Stimulated activated CD4-positive, alpha-beta T cell treated with anti-CD3 and anti-CD28 coated beads, Interleukin-2, amount 100 ng/mL, for 48 hours (primary cell): ENCODE measurements at regions not wholly inside any gene's neighbourhood (a gene's known extent, or its start where the extent isn't known, plus 50 kb on each side); places are given as distances from the start of the nearest gene placed in this dataset.
"Not testable (repeated sequence)": the region's sequence is repeated elsewhere in the genome, so short reads cannot be mapped to it uniquely, and the experiment has no call there.

Experiments
- DNase-seq, 2 donors: peaks; one replicate each; pipeline ENCODE4 v3.0.0-alpha.2; 2020

DNA sequence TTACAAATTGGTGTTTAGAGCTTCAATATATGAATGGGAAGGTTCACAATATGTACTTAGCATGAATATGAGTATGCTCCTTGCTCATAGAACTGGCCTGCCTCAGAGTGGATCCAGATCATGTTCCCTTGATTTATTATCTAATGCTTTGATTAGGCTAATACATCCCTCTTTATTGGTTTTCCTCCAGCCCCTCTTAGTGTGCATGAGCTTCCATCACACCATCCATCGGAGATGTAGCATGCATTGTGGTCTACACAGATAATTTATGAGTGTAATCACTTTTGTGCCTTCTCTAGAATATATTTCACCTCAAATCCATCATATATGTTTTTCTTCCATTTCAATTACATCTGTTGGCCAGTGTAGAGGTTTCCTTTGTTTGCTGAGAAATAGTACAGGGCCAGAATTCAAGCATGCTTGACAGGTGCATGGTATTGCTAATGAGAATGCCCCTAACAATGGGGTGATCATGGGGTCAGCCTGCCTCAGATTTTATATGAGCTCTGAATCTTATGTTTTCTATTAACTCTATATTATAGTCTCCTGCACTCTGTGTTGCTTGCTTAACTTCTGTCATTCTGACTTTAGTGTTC, 786.4 kb upstream of the ARPP21 start:
- no peak for DNase-seq

DNA sequence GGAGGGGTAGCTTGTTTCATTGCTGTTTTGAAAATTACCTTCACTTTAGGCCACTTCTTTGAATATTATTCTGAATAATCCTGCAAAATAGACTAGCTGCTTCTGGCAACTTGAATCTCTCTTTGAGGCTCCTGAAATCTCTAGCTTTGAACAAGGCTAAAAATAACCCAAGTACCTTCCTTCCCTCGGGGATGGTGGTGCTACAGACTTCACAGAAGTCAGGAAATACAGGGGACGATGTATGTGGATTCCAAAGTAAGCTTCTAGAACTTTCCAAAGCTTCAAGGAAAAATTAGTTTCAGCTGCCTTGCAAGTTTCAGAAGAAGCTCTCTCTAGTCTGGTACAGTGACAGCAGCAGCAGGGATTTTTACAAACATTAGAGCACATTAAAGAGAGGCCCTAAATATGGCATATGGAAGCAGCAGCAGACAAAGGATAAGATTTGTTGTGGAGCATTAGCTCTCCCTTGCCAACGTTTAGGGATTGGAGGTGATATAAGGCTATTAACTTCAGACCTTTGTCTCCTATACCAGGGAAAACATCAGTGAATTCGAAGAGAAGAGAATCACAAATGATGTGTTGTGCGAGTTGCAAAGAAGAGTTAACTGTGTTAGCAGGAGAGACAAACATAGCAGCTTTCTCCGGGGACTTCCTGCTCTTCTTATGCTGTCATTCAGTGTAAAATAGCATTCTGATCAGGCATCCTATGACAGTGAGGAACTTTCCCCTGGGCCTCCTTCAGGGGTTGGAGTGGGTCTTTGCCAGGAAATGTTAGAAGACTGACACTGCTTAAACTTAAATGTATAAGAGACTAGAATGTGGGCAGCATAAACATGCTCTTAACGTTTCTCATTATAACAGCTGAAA, 783.0 kb upstream of the ARPP21 start:
- no peak for DNase-seq

DNA sequence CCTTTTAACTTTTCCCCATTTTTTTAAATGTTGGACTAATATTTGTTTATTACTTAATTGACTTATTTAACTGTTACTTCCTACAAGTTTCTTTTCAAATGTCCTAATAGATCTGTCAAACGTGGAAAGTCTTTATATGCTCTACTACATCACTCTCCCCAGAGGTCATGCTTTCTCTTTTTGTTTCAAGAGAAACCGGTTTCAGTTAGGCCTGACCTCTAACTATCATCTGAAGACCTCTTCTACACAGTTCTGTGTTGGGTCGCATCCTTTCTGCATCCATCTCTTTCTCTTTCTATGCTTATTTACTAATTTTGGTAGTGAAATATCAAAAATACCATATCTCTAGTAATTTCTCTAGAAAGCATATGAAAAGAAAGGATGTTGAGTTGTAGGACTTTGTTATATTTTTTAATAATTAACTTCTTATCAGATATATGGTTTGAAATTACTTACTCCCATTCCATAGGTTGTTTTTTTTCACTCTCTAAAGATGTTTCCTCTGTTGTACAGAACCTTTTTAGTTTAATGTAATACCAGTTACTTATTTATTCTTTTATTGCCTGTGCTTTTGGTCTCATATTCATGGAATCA, 781.2 kb upstream of the ARPP21 start:
- DNase-seq = no peak

DNA sequence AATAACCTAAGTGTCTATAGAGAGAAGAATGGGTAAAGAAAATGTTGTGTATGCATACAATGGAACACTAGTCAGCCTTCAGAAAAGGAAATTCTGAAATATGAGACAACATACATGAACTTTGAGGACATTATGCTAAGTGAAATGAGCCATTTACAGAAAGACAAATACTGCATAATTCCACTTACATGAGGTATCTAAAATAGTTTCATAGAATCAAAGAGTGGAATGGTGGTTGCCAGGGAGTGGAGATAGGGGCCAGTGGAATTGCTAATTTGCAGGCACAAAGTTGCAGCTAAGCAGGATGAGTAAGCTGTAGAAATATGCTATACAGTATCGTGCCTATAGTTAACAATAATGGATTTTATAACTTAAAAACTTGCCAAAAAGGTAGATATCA, 779.6 kb upstream of the ARPP21 start:
- no peak for DNase-seq

DNA sequence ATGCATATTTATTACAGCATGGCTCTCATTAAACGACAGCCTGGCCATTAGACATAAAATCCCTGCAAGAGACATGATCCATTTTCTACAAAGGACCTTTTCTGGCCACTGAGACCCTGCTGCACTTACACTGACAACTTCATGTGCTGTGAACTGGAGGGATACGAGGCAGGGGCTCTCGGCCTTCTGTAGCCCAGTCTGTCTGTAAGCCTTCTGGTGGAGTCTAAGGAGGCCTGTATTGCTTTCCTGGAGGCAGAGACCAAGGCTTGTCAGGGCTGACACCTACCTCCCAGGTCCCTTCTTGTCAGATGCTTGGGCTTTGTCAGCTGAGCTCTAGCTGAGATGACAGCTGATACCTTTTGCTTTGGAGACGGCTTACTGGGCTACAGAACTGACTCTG, 776.9 kb upstream of the ARPP21 start:
- no peak for DNase-seq

DNA sequence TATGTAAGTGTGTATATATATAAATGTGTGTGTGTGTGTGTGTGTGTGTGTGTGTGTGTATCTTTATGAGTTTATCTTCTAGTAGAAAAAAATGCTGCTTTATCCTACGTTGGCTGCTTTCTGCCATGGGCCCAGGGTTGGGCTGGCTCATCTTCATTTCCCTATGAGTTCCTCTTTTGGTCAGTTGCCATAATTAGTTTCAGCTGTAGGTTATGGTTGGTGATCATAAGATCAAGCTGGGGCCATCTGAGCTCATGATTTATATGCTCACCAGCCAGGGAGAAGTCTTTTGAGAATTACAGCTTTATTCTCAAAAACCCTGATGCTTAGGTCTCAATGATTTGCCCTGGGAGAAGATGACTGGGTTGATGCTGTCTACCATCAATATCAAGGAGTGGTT, 775.8 kb upstream of the ARPP21 start:
- no peak for DNase-seq

DNA sequence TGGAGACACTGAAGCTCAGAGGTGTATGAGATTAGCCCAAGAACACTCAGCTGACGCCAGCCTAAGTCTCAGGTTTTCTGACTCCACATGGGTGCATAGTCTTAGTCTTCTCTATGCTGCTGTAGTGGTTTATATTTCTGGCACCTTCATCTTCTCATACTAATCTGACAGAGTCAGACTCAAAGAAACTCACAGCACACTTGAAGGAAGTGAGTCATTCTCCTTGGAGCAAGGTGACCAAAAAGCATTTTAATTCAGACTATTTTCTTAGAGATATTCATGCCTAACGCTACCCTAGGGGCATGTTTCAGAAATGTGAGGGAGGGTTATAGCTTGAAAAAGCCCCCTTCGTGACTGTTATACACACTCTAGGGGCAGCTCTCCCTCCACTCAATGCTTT, 775.3 kb upstream of the ARPP21 start:
- no peak for DNase-seq

DNA sequence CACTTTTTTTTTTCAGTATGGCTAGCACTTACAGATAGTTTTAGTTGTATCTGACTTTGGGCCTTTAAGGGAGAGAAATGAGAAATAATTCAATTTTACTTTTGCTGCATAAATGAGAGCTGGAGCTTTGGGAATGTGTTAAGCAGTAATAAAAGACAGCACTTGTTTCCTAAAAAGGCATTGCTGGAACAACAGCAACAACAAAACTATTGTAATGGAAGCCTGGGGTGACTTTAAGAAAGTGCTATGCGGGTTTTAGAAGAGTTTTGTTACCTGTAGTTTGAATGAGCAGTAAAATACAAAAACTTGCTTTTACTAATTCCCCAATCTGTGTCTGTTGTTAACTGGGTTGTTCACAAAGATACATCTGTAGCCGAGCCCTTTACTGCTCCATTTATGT, 774.0 kb upstream of the ARPP21 start:
- DNase-seq = no peak

DNA sequence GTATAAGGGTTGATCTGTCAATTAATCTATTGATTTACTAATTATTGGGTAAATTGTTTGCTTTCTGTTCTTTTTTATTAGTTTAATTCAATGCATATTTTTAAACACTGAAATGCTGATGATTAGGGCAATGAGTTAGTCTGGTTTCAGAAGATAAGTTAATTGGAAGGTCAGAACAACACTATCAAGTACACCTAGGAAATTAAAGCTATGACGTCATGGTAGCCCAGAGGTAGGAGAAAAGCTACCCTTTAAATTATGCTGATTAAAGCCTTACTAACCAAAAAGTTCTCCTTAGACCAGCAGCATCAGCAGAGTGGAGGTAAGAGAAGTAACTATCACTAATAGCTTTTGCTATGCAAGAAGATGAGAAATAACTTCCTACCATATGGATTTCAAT, 770.4 kb upstream of the ARPP21 start:
- no peak for DNase-seq

DNA sequence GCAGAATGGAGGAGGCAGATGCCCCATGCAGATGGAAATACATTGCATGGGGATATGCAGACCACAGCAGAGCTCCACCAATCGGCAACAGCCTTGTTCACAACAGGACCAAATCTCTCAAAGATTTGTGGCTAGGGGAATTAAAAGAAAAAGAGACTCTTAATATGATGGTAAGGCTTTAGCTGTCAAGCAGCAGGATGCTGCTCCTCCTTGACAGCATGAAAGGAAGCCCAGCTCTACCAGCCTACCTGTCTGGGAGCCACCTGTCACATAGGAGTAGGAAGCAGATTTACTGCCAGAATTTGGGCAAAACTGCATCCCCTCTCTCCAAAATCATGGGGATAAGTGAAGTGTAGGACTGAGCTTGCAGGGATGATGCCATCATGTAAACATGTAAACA, 769.6 kb upstream of the ARPP21 start:
- no peak for DNase-seq

DNA sequence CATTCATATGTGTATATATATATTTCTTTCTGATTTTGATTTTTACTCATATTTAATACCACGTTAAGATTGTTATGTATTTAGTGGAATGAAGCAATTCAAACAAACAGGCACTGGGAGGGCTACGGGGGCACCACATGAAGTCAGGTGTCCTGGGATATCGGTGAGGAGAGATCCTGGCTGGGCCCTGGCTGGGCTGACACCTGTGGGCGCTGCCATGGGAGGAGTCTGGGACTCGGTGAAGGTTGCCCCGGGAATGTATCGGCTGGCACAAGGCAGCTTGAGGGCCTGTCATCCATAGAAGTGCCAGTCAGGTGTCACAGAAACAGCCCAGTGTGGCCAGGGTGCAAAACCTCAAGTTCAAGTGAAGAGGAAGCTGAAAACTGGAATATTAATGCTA, 766.9 kb upstream of the ARPP21 start:
- no peak for DNase-seq

DNA sequence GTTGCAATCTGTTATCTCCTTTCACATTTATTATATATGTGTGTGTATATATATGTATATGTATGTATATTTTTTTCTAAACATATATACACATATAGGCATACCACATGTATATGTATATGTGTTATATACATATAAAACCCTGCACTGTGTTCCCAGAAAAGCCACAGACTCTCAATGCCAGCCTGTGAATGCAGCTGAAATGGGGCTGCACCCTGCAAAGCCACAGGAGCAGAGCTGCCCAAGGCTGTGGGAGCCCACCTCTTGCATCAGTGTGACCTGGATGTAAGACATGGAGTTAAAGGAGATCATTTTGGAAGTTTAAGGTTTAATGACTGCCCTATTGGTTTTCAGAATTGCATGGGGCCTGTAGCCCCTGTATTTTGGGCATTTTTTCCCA, 762.3 kb upstream of the ARPP21 start:
- DNase-seq = no peak

DNA sequence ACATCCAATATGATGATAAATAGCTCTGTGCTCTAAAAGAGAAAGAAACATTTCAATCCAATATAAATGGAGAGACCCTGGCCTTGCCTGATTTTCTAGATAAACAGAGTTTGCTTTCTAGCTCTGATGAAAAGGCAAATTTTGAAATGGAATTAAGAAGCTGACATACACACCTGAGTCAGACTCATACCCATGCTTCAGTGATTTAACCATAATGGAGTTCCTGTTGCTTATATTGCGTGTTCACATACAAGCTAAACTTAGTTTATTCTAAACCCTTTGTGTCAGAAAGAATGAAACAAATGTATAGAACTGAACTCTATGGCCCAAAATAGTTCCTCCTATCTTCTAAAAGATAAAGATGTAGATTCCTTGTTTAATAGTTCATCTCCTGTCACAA, 760.8 kb upstream of the ARPP21 start:
- DNase-seq = no peak

DNA sequence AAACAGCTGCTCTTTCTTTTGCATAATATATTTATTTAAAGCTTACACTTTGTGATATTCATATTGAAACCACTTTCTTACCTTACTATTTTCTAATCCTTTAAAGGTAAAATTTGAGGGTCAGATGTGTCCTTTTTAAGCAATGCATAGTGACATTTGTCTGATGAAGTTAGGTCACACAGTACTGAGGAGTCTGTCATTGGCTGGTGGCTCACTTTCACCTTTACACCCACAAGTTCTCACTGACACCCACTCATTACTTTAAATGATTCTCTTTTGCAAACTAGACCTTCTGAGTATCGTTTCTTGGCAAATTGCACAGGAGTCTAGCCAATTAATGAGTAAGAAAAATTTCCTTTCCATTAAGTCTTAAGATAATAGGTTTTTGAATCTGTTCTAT, 758.3 kb upstream of the ARPP21 start:
- DNase-seq = no peak

DNA sequence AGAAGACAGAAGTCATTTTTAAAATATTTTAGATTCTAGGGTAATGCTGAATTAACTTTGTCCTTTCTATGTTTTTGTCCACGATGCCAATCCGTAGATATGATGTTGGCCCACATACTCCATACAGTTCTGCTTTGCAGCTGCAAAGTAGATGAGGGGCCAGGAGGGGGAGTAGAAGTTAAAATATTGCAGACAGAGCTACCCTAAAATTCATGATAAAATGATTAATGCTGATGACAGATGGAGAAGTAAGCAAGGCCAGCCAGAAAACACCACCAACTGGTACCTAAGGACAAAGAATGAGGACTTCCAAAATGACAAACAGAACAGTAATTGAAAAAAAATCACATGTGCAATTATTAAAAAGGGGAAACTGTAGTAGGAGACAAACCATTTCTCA, 756.6 kb upstream of the ARPP21 start:
- no peak for DNase-seq

DNA sequence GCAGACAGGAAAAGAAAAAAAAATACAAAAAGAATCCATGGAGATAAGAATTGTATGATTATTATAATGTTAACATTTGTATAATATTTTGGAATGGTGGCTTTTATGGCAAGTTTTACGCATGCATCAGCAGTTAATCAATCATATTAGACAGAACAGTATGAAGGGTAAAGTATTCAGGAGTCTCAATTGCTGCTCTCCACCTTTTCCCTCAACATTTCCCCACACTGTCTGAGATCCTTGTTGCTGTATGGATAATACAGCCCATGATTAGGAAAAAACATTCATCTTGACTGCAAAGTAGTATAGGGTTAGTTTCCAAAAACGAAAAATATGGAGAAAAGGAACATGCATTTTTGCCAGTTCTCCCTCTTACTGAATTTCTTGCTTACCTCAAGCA, 755.3 kb upstream of the ARPP21 start:
- DNase-seq = no peak

DNA sequence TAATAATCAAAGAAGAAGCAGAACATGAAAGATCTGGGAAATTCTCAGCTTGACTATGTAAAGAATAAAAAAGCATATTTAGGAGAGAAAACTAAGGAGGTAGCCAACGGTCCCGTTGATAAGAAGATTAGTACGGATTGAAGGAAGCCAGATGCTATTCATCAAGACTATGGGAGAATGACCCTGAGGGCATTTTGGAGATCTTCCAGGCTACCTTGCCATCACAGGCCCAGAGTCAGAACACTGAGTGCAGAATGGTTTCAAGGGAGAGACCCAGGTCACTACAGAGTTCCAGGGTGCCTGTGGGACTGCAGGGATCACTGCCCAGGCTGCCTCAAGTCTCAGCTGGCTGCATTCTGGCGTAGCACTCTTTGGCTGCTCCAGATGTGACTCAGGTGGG, 752.9 kb upstream of the ARPP21 start:
- no peak for DNase-seq

DNA sequence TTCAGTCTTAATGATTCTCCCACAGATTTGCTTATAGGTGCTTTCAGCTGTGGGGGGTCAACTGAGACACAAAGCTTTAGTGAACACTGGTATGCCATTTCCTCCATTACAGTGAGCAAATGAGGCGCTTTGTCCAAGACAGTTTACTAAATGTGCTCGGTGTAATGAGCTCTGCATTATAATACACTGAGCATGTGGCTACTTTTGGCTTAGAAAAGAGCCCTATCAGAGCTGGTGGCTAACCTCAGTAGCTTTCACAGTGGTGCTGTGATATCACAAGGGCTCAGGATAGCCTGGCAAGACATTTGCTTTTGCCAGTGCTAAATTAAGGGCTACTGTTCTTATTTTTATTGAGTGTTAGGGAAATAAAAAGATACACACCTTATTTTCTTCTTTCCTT, 749.7 kb upstream of the ARPP21 start:
- DNase-seq = no peak

DNA sequence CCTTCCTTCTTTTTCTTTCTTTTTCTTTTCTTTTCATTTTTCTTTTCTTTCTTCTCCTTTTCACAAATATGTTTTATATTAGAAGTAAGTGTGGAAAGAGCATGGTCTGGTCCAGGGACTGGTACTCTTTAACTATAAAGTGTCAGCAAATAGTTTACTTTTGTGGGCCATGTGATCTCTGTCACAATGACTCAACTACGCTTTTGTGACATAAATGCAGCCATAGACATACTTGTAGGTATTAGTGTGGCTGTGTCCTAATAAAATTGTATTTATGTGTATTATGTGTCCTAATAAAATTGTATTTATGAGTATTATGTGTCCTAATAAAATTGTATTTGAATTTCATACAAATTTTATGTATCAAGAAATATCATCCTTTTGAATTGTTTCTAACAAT, 749.1 kb upstream of the ARPP21 start:
- DNase-seq = no peak

DNA sequence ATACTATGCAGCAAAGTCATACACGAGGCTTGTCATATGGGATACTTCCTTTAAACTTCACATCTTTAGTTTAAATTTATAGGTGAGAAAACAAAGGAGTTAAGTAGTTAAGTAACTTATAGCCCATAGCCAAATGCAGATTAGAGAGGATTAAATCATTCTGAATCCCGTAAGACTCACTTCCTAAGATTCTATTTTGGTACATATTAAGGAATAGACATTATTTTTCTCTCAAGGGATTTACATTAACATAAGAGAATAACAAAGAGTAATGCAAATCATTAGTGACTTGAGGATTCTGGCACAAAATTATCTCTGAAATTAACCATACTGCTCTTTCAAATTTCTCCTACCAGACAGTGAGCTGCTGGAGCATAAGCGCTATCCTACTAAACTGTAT, 747.4 kb upstream of the ARPP21 start:
- DNase-seq = no peak

DNA sequence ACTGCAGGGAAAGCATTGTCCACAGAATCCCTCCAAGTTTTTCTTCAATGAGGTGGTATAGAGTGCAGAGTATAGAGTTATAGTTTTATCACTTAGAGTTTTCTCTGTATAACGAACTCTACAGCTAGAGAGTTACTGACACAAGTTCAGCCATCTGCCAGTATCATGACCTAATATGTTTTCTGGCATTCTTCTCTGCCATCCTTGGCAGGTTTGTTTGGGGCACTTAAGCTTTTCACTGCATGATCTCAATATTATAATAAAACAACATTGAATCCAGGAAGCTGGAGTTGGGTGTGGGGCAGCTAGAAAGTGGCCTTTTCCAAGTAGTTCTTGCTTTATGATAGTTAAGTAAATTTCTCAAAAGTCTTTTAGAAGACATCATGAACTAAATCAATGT, 743.5 kb upstream of the ARPP21 start:
- no peak for DNase-seq

DNA sequence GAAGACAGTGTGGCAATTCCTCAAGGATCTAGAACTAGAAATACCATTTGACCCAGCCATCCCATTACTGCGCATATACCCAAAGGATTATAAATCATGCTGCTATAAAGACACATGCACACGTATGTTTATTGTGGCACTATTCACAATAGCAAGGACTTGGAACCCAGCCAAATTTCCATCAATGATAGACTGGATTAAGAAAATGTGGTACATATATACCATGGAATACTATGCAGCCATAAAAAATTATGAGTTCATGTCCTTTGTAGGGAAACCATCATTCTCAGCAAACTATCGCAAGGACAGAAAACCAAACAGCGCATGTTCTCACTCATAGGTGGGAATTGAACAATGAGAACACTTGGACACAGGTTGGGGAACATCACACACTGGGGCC, 729.6 kb upstream of the ARPP21 start:
- DNase-seq = not testable (repeated sequence)

DNA sequence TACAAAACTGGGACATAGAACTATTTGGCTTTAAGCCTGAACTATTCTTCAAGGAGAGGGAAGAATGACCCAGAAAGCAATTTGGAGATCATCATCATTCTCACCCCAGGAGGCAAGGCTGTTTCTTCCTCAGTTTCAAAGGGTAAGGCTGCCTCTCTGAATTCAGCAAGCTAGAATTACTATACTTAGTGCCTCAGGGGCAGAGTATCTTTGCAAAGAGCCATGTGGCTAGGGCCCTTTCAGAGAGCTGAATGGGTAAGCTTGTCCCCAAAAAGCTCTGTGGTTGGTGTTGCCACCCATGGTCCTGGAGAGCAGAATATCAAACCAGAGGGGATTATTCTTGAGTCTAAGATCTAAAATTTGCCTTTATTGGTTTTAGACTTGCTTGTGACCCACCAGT, 720.3 kb upstream of the ARPP21 start:
- DNase-seq = no peak

DNA sequence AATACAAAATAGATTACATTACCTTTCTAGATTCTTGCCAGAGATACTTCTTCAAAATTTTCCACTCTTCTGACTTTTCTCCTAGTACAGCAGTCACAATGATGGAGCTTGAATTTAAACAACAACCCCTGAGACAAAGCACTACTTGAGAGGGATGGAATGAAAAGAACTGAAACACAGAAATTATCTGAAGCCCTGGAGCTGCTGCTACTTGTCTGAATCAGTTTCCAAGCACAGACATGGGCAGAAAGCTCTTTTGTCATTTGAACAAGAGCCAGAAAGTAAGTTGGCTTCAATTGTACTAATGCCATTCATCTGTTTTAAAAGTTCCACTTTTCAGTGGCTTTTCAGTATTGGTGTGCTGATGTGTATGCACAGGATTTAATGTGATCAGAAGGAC, 718.5 kb upstream of the ARPP21 start:
- no peak for DNase-seq

DNA sequence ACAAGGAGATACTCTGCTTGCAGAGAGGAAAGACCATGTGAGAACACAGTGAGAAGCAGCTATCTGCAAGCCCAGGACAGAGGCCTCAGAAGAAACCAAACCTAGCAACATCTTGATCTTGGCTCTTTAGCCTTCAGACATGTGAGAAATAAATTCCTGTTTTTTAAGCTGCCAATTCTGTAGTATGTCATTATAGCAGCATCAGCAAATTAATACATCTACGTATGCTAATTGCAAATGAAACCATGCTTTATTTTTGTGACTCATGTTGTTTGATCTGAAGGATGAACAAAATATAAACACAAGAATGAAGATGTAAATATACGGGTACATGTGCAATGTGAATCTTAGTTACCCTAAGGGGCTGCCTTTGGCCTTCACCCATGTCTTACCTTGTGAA, 714.4 kb upstream of the ARPP21 start:
- DNase-seq = no peak
